ENCODE measurements at regions not wholly inside any gene's neighbourhood (a gene's known extent, or its start where the extent isn't known, plus 50 kb on each side); places are given as distances from the start of the nearest gene placed in this dataset.

- no peak for TF ChIP-seq CTCF (conservative IDR thresholded peaks at IDR 0.05; ENCODE audit: low read length)
- no peak overlapping the region for H3K4me3 ChIP-seq (ENCODE audit: low read length)
- DNase-seq (ENCODE audit: low read depth) = no peak
These were observed 135.2 kb upstream of the FAM9C start for GRCh38 chrX:13179586-13179985.

- no peak overlapping the region for H3K4me3 ChIP-seq (ENCODE audit: low read length)
- DNase-seq (ENCODE audit: low read depth) = no peak
- no peak for TF ChIP-seq CTCF (conservative IDR thresholded peaks at IDR 0.05; ENCODE audit: low read length)
These were observed 134.7 kb upstream of the FAM9C start for GRCh38 chrX:13179100-13179499.

- H3K4me3 ChIP-seq (ENCODE audit: low read length) = no peak overlapping the region
- TF ChIP-seq CTCF (conservative IDR thresholded peaks at IDR 0.05; ENCODE audit: low read length) = no peak
- no peak for DNase-seq (ENCODE audit: low read depth)
These were observed 133.6 kb upstream of the FAM9C start for GRCh38 chrX:13177921-13178566.

GRCh38 chrX:13175056-13175455, 130.6 kb upstream of the FAM9C start:
- TF ChIP-seq CTCF (conservative IDR thresholded peaks at IDR 0.05; ENCODE audit: low read length) = no peak
- no peak for DNase-seq (ENCODE audit: low read depth)
- H3K4me3 ChIP-seq (ENCODE audit: low read length) = no peak overlapping the region

GRCh38 chrX:13170966-13171558, 126.6 kb upstream of the FAM9C start:
- no peak for DNase-seq (ENCODE audit: low read depth)
- no peak for TF ChIP-seq CTCF (conservative IDR thresholded peaks at IDR 0.05; ENCODE audit: low read length)
- H3K4me3 ChIP-seq (ENCODE audit: low read length) = no peak overlapping the region

- H3K4me3 ChIP-seq (ENCODE audit: low read length) = no peak overlapping the region
- DNase-seq (ENCODE audit: low read depth) = no peak
- TF ChIP-seq CTCF (conservative IDR thresholded peaks at IDR 0.05; ENCODE audit: low read length) = no peak
These were observed 125.3 kb upstream of the FAM9C start for GRCh38 chrX:13169684-13170083.

- DNase-seq (ENCODE audit: low read depth) = no peak
- no peak for TF ChIP-seq CTCF (conservative IDR thresholded peaks at IDR 0.05; ENCODE audit: low read length)
- no peak overlapping the region for H3K4me3 ChIP-seq (ENCODE audit: low read length)
These were observed 123.8 kb upstream of the FAM9C start for GRCh38 chrX:13168269-13168668.
